Stimulated activated CD4-positive, alpha-beta T cell treated with anti-CD3 and anti-CD28 coated beads, Interleukin-4, amount 100 ng/mL, for 24 hours (primary cell): ENCODE measurements at regions not wholly inside any gene's neighbourhood (a gene's known extent, or its start where the extent isn't known, plus 50 kb on each side); places are given as distances from the start of the nearest gene placed in this dataset.

Experiments used
- DNase-seq: peaks from one replicate; pipeline ENCODE4 v3.0.0-alpha.2; 2020

GRCh38 chr2:67462738-67463496 is 65.8 kb downstream of the ETAA1 start:
- DNase-seq, result no peak

GRCh38 chr2:67463810-67464209 is 66.7 kb downstream of the ETAA1 start:
- DNase-seq, result no peak

GRCh38 chr2:67465623-67466022 is 68.5 kb downstream of the ETAA1 start:
- no peak for DNase-seq

- DNase-seq, result no peak
Observed at GRCh38 chr2:67466734-67467133, 69.6 kb downstream of the ETAA1 start.

GRCh38 chr2:67471681-67472080 is 74.5 kb downstream of the ETAA1 start:
- DNase-seq, result no peak

- no peak for DNase-seq
Observed at GRCh38 chr2:67476809-67477790, 80.0 kb downstream of the ETAA1 start.

- no peak for DNase-seq
Observed at GRCh38 chr2:67479261-67479660, 82.1 kb downstream of the ETAA1 start.

- no peak for DNase-seq
Observed at GRCh38 chr2:67485431-67485830, 88.3 kb downstream of the ETAA1 start.

- DNase-seq, result no peak
Observed at GRCh38 chr2:67486041-67486796, 89.1 kb downstream of the ETAA1 start.

- no peak for DNase-seq
Observed at GRCh38 chr2:67487993-67488392, 90.9 kb downstream of the ETAA1 start.

- no peak for DNase-seq
Observed at GRCh38 chr2:67489396-67489795, 92.3 kb downstream of the ETAA1 start.

GRCh38 chr2:67498931-67499330 is 101.8 kb downstream of the ETAA1 start:
- no peak for DNase-seq

- no peak for DNase-seq
Observed at GRCh38 chr2:67499989-67500388, 102.9 kb downstream of the ETAA1 start.

- DNase-seq, result no peak
Observed at GRCh38 chr2:67500541-67500940, 103.4 kb downstream of the ETAA1 start.

- DNase-seq, result no peak
Observed at GRCh38 chr2:67502346-67503065, 105.4 kb downstream of the ETAA1 start.

GRCh38 chr2:67503066-67503795 is 106.1 kb downstream of the ETAA1 start:
- no peak for DNase-seq

GRCh38 chr2:67510745-67511144 is 113.6 kb downstream of the ETAA1 start:
- DNase-seq, result no peak

- no peak for DNase-seq
Observed at GRCh38 chr2:67514515-67514914, 117.4 kb downstream of the ETAA1 start.

- no peak for DNase-seq
Observed at GRCh38 chr2:67515056-67515455, 117.9 kb downstream of the ETAA1 start.

GRCh38 chr2:67515538-67515937 is 118.4 kb downstream of the ETAA1 start:
- no peak for DNase-seq

GRCh38 chr2:67516362-67516761 is 119.2 kb downstream of the ETAA1 start:
- no peak for DNase-seq
